ENCODE measurements at regions not wholly inside any gene's neighbourhood (a gene's known extent, or its start where the extent isn't known, plus 50 kb on each side); places are given as distances from the start of the nearest gene placed in this dataset.

GRCh38 chr1:165068741-165069140, 287.8 kb downstream of the LMX1A start:
- Histone ChIP-seq H3K9ac (ENCODE audit: insufficient read depth in 1 of 2, low read depth in 2 of 2, low read length in 2 of 2) (no peak overlapping the region), H3K36me3 (ENCODE audit: control insufficient read depth, insufficient read depth, low read length) (no peaks in the 10 kb centered on the region), H3K79me2 (ENCODE audit: control insufficient read depth, insufficient read depth, low read length) (no peaks in the 10 kb centered on the region), H3K4me2 (ENCODE audit: insufficient read depth, low read length) (no peak overlapping the region), H2AFZ (ENCODE audit: low read depth, low read length) (no peak overlapping the region), H3K27me3 (ENCODE audit: control insufficient read depth in 2 of 2, insufficient read depth in 2 of 2, low read length in 2 of 2) (no peaks in the 10 kb centered on the region), H4K20me1 (replicated peaks; ENCODE audit: control insufficient read depth, insufficient read depth, low read length) (no peaks in the 10 kb centered on the region), H3K4me1 (replicated peaks in 1 of 2; ENCODE audit: control insufficient read depth in 2 of 2, insufficient read depth in 2 of 2, low read length in 2 of 2) (no peaks in the 10 kb centered on the region), H3K4me3 (no peak overlapping the region), H3K9me1 (ENCODE audit: control insufficient read depth, insufficient read depth, low read length) (no peaks in the 10 kb centered on the region), H3K9me3 (replicated peaks; ENCODE audit: control insufficient read depth, insufficient read depth, low read depth, low read length) (no peaks in the 10 kb centered on the region), H3K27ac (ENCODE audit: extremely low read depth, low read depth, low read length) (no peak overlapping the region)
- in situ Hi-C loops (cut with MboI) (loop anchor here (25.0 kb wide), 1 partner anchor 1656 kb away; no protein-coding TSS in a partner anchor), intact Hi-C loops (cut with micrococcal nuclease) (no loop called here)
- TF ChIP-seq ZNF384 (IDR thresholded peaks at IDR 0.05; ENCODE audit: low read depth, low read length) (no peak), ZNF431 (CRISPR knock-in tag; IDR thresholded peaks at IDR 0.05) (no peak), NFE2 (IDR thresholded peaks at IDR 0.05; ENCODE audit: low read depth) (no peak), CREBBP (IDR thresholded peaks at IDR 0.05; ENCODE audit: low read depth, low read length) (no peak), TRIM25 (IDR thresholded peaks at IDR 0.05; ENCODE audit: borderline replicate concordance) (no peak), SIX5 (IDR thresholded peaks at IDR 0.05; ENCODE audit: borderline replicate concordance in 1 of 2, insufficient read depth in 1 of 2, low read depth in 1 of 2, low read length in 2 of 2) (no peak), ZNF324 (CRISPR knock-in tag; IDR thresholded peaks at IDR 0.05) (no peak), FOXP1 (CRISPR knock-in tag; IDR thresholded peaks at IDR 0.05) (no peak), ZNF57 (CRISPR knock-in tag; IDR thresholded peaks at IDR 0.05) (no peak), GATA2 (CRISPR knock-in tag; IDR thresholded peaks at IDR 0.05) (no peak), ZNF75A (CRISPR knock-in tag; IDR thresholded peaks at IDR 0.05) (no peak), ZBTB17 (CRISPR knock-in tag; IDR thresholded peaks at IDR 0.05) (no peak), TCF7L2 (IDR thresholded peaks at IDR 0.05; ENCODE audit: low read depth, low read length) (no peak), SIN3B (IDR thresholded peaks at IDR 0.05; ENCODE audit: low read depth) (no peak), GATAD2B (IDR thresholded peaks at IDR 0.05; ENCODE audit: borderline replicate concordance) (no peak), TSHZ1 (CRISPR knock-in tag; IDR thresholded peaks at IDR 0.05) (no peak), CREB1 (IDR thresholded peaks at IDR 0.05) (no peak), CREB1 (CRISPR knock-in tag; IDR thresholded peaks at IDR 0.05) (no peak), NFRKB (IDR thresholded peaks at IDR 0.05; ENCODE audit: low read depth) (no peak)
- POLR2A ChIA-PET, result interaction anchor here (0.6 kb wide), 1 partner anchor 641 kb away, joined by 3 read pairs; no protein-coding TSS in a partner anchor
- WGBS (ENCODE audit: insufficient coverage, low coverage, missing lambda C conversion rate), result 0% methylated on average over 5 of the region's 5 CpGs
- no TSS peak for BruUV-seq (replicated peaks)
- ATAC-seq (no peak), FAIRE-seq (no peak), DNase-seq (ENCODE audit: extremely low read depth in 1 of 4, low spot score in 3 of 4) (no peak)
- CTCF ChIA-PET (ENCODE audit: low intra/inter-chr PET ratio), result no interaction called here
